HepG2 (cell line): ENCODE measurements at regions not wholly inside any gene's neighbourhood (a gene's known extent, or its start where the extent isn't known, plus 50 kb on each side); places are given as distances from the start of the nearest gene placed in this dataset.

Experiments used
- ATF7-NPFF ChIP-seq: sonication (generic); formaldehyde crosslinking; IDR thresholded peaks from 2 replicates; pipeline ENCODE4 v1.8.1; 2023; ENCODE audit warnings: mild to moderate bottlenecking, low read depth, missing genetic modification reagents, moderate library complexity
- EEA1 ChIP-seq: sonication (generic); formaldehyde crosslinking; IDR thresholded peaks from 2 replicates; pipeline ENCODE4 v1.5.1; 2020; ENCODE audit warnings: mild to moderate bottlenecking, missing genetic modification reagents, borderline replicate concordance
- FOXC1 ChIP-seq: sonication (generic); formaldehyde crosslinking; IDR thresholded peaks from 2 replicates; pipeline ENCODE4 v1.8.0; 2022; ENCODE audit warnings: mild to moderate bottlenecking, missing genetic modification reagents, borderline replicate concordance
- FOXK1 ChIP-seq: sonication (generic); formaldehyde crosslinking; IDR thresholded peaks from 2 replicates; pipeline ENCODE4 v1.4.0; 2020; ENCODE audit warnings: low read depth, missing genetic modification reagents, borderline replicate concordance
- GATA4 ChIP-seq: sonication (generic); IDR thresholded peaks from 2 replicates; pipeline ENCODE4 v1.6.1; 2016; ENCODE audit warnings: antibody characterized with exemption, low read depth, borderline replicate concordance
- GATAD1 ChIP-seq: IDR thresholded peaks from 2 replicates; pipeline ENCODE4 v1.6.1; 2016; ENCODE audit warnings: missing genetic modification reagents, missing compliant biosample characterization
- GATAD2A ChIP-seq: IDR thresholded peaks from 2 replicates; pipeline ENCODE4 v1.6.1; 2016
- MAZ ChIP-seq, 2 experiments: sonication (generic) in 1 of 2; formaldehyde crosslinking in 1 of 2; IDR thresholded peaks; 2 replicates each; pipeline versions ENCODE4 v1.5.0 to v1.6.1; 2012 to 2020; ENCODE audit warnings: low read depth in 2 of 2, mild to moderate bottlenecking in 2 of 2, borderline replicate concordance in 1 of 2, improper control_type of control experiment in 1 of 2, low read length in 1 of 2, missing genetic modification reagents in 1 of 2, moderate library complexity in 1 of 2
- NCOA2 ChIP-seq: sonication (generic); formaldehyde crosslinking; IDR thresholded peaks from 2 replicates; pipeline ENCODE4 v1.8.0; 2022; ENCODE audit warnings: inconsistent platforms
- ZNF547 ChIP-seq: sonication (generic); formaldehyde crosslinking; IDR thresholded peaks from 2 replicates; pipeline ENCODE4 v1.5.1; 2020; ENCODE audit warnings: mild to moderate bottlenecking, missing genetic modification reagents
- TF ChIP-seq, protein P1 (sequence below), 2 experiments: IDR thresholded peaks; 2 replicates each; pipeline ENCODE4 v1.6.1; 2011 to 2012; ENCODE audit warnings: low read length in 2 of 2, borderline replicate concordance in 1 of 2, low read depth in 1 of 2, mild to moderate bottlenecking in 1 of 2, moderate library complexity in 1 of 2
- TF ChIP-seq, protein P2 (sequence below): IDR thresholded peaks from 2 replicates; pipeline ENCODE4 v1.6.1; 2016; ENCODE audit warnings: low read depth
- TF ChIP-seq, protein P3 (sequence below): sonication (generic); formaldehyde crosslinking; IDR thresholded peaks from 2 replicates; pipeline ENCODE4 v1.4.0; 2020; ENCODE audit warnings: missing genetic modification reagents, low read depth, mild to moderate bottlenecking, borderline replicate concordance
- TF ChIP-seq, protein P4 (sequence below): sonication (generic); formaldehyde crosslinking; conservative IDR thresholded peaks from 2 replicates; pipeline ENCODE4 v1.4.0; 2020; ENCODE audit warnings: missing genetic modification reagents

DNA sequence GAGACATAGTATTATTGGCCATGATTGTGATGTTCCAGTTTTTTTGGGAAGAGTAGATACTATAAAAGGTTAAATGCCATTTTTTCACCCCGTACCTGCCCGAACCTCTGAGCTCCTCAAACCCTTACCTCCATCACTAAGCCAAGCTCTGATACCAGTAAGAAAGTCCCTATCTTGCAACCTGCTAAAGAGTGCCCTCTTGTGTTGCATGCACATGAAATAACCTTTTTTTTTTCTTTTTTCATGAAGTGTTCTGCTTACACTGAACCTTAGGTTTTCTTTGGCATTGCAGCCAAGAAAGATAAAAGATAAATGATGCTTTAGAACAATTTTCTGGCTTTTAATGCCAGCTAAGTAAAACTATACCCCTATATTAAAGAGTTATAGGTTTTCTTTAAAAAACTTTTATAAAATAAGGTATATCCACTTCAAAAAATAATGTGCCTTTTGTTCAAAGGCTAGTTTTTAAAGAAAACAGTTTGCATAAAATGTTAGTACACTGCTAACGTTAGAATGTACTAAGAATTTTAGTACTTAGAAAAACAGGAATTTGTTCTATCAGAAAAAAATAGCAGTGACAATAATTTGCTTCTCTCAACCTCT, 295.3 kb upstream of the PMFBP1 start (continued):
- TF ChIP-seq, protein P1, sequence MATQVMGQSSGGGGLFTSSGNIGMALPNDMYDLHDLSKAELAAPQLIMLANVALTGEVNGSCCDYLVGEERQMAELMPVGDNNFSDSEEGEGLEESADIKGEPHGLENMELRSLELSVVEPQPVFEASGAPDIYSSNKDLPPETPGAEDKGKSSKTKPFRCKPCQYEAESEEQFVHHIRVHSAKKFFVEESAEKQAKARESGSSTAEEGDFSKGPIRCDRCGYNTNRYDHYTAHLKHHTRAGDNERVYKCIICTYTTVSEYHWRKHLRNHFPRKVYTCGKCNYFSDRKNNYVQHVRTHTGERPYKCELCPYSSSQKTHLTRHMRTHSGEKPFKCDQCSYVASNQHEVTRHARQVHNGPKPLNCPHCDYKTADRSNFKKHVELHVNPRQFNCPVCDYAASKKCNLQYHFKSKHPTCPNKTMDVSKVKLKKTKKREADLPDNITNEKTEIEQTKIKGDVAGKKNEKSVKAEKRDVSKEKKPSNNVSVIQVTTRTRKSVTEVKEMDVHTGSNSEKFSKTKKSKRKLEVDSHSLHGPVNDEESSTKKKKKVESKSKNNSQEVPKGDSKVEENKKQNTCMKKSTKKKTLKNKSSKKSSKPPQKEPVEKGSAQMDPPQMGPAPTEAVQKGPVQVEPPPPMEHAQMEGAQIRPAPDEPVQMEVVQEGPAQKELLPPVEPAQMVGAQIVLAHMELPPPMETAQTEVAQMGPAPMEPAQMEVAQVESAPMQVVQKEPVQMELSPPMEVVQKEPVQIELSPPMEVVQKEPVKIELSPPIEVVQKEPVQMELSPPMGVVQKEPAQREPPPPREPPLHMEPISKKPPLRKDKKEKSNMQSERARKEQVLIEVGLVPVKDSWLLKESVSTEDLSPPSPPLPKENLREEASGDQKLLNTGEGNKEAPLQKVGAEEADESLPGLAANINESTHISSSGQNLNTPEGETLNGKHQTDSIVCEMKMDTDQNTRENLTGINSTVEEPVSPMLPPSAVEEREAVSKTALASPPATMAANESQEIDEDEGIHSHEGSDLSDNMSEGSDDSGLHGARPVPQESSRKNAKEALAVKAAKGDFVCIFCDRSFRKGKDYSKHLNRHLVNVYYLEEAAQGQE (IDR thresholded peaks at IDR 0.05; ENCODE audit: borderline replicate concordance in 1 of 2, low read depth in 1 of 2, low read length in 2 of 2) = no peak
- TF ChIP-seq NCOA2 (CRISPR knock-in tag) (no peak), GATA4 (no peak), GATAD2A (CRISPR knock-in tag) (0 out of 2 replicates have a peak, but pooled peaks have one; percentile 37), EEA1 (CRISPR knock-in tag) (no peak), ATF7-NPFF (CRISPR knock-in tag) (no peak), FOXK1 (no peak), FOXC1 (CRISPR knock-in tag) (no peak), MAZ (IDR thresholded peaks at IDR 0.05; ENCODE audit: borderline replicate concordance, low read depth, low read length) (no peak), MAZ (CRISPR knock-in tag; IDR thresholded peaks at IDR 0.05; ENCODE audit: low read depth) (no peak), ZNF547 (no peak), GATAD1 (CRISPR knock-in tag) (no peak)
- TF ChIP-seq, protein P2, sequence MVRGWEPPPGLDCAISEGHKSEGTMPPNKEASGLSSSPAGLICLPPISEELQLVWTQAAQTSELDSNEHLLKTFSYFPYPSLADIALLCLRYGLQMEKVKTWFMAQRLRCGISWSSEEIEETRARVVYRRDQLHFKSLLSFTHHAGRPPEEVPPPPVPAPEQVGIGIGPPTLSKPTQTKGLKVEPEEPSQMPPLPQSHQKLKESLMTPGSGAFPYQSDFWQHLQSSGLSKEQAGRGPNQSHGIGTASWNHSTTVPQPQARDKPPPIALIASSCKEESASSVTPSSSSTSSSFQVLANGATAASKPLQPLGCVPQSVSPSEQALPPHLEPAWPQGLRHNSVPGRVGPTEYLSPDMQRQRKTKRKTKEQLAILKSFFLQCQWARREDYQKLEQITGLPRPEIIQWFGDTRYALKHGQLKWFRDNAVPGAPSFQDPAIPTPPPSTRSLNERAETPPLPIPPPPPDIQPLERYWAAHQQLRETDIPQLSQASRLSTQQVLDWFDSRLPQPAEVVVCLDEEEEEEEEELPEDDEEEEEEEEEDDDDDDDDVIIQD (CRISPR knock-in tag) = peak; percentile 65; the same call in 1 of the 2 replicates
- TF ChIP-seq, protein P3, sequence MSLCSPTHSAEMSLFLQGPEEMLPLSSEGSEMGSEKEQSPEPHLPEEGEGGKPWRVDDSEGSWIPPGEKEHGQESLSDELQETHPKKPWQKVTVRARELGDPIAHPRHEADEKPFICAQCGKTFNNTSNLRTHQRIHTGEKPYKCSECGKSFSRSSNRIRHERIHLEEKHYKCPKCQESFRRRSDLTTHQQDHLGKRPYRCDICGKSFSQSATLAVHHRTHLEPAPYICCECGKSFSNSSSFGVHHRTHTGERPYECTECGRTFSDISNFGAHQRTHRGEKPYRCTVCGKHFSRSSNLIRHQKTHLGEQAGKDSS (CRISPR knock-in tag) = no peak
- TF ChIP-seq, protein P4, sequence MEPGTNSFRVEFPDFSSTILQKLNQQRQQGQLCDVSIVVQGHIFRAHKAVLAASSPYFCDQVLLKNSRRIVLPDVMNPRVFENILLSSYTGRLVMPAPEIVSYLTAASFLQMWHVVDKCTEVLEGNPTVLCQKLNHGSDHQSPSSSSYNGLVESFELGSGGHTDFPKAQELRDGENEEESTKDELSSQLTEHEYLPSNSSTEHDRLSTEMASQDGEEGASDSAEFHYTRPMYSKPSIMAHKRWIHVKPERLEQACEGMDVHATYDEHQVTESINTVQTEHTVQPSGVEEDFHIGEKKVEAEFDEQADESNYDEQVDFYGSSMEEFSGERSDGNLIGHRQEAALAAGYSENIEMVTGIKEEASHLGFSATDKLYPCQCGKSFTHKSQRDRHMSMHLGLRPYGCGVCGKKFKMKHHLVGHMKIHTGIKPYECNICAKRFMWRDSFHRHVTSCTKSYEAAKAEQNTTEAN = no peak
- TF ChIP-seq, all 625 proteins: peak for 28
